LNCAP (cell line): ENCODE measurements at regions not wholly inside any gene's neighbourhood (a gene's known extent, or its start where the extent isn't known, plus 50 kb on each side); places are given as distances from the start of the nearest gene placed in this dataset.

Experiments used
- CTCF ChIP-seq: fragments of 450-650 bp; IDR thresholded peaks from 2 replicates; pipeline ENCODE4 v1.5.1; 2017; ENCODE audit warnings: mild to moderate bottlenecking

- no peak for TF ChIP-seq CTCF
These were observed 762.8 kb downstream of the EFNA5 start for GRCh38 chr5:106907979-106908378.

- TF ChIP-seq CTCF = no peak
These were observed 764.5 kb downstream of the EFNA5 start for GRCh38 chr5:106906199-106906598.

GRCh38 chr5:106894964-106895363, 775.8 kb downstream of the EFNA5 start:
- TF ChIP-seq CTCF = no peak

- no peak for TF ChIP-seq CTCF
These were observed 788.7 kb downstream of the EFNA5 start for GRCh38 chr5:106882035-106882434.

- no peak for TF ChIP-seq CTCF
These were observed 790.1 kb downstream of the EFNA5 start for GRCh38 chr5:106880656-106881055.

- no peak for TF ChIP-seq CTCF
These were observed 792.9 kb downstream of the EFNA5 start for GRCh38 chr5:106877881-106878280.

- no peak for TF ChIP-seq CTCF
These were observed 794.0 kb downstream of the EFNA5 start for GRCh38 chr5:106876665-106877194.

GRCh38 chr5:106876298-106876622, 794.5 kb downstream of the EFNA5 start:
- TF ChIP-seq CTCF = no peak
